Myocyte (in vitro differentiated cells): ENCODE measurements at regions not wholly inside any gene's neighbourhood (a gene's known extent, or its start where the extent isn't known, plus 50 kb on each side); places are given as distances from the start of the nearest gene placed in this dataset.

Experiments
- DNase-seq: peaks from one replicate; pipeline ENCODE4 v3.0.0-alpha.2; 2012; ENCODE audit warnings: low read depth

GRCh38 chr16:82499302-82499701, 127.5 kb upstream of the CDH13 start:
- no peak for DNase-seq

- no peak for DNase-seq
Measured at GRCh38 chr16:82497139-82497538, 129.6 kb upstream of the CDH13 start.

DNA sequence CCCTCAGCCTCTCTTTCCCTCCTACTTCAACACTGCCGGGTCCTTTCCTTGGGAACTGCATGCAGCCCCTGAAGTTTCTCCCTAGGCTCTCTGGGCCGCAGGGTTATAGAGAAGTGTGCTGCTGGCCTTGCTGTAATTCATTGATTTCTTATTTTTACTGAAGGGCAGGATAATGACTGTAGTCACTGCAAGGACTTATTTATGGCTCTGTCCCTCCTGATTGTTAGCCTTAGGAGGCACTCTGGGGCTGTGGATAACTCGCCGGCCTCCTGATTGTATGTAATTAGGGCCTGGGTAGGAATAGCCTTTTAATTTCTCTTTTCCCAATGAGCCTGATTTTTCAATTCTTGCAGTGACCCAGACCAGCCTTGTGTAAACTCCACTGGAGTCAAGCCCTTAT, 138.3 kb upstream of the CDH13 start:
- no peak for DNase-seq

DNA sequence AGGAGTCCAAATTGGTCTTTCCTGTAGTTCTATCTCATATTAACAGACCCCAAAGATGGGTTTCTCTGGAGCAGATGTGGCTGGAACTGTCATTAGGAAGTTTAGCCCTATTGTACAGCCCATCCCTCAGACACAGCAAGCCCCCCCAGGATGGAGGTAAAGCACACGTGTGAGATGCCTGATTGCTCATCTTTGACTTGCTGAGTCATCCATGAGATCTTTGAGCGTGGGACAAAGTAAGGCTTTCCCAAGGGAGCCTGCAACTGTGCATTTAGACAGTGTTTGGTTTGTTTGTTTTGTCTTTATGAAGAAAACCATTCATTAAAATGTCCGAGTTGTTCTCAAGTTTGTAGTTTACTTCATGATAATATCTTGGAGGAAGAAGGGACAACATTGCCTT, 145.3 kb upstream of the CDH13 start:
- no peak for DNase-seq

DNA sequence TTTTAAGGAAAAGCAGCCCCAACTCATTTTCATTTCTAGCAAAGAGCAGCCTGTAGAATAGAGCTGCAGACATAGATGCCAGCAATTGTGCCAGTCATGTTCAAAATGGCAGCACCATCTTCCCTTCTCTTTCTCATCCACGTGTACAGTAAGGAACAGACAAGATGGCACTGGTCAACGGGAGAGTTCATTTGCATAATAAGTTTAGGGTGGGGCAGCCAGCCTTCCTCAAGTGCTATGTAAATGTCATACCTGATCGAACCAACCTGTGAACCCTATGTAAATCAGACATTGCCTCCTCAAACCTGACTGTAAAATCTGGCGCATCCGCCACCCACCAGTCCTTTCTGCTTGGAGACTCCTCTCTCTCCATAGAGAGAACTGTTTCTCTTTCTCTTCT, 150.0 kb upstream of the CDH13 start:
- no peak for DNase-seq

- DNase-seq: no peak
Measured at GRCh38 chr16:82470620-82471152, 156.1 kb upstream of the CDH13 start.

DNA sequence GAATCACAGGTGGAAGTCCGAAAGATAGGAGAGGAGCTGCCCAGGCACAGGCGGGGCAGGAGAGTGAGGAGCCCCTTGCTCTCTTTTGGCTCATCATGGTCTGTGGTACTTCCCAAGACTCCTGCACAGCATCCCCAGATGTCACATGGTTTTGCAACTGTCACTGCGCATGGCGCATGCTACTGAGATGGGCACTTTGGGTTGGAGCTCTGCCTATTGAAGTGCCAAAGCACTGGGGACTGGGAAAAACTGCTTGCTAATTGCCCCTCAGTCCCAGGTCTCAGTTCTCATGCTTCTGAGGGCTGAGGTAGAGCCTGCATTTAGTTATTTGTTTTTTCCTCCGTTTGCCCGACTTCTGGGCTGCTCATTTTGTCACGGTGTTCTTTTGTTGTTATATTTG, 156.8 kb upstream of the CDH13 start:
- DNase-seq: no peak

DNA sequence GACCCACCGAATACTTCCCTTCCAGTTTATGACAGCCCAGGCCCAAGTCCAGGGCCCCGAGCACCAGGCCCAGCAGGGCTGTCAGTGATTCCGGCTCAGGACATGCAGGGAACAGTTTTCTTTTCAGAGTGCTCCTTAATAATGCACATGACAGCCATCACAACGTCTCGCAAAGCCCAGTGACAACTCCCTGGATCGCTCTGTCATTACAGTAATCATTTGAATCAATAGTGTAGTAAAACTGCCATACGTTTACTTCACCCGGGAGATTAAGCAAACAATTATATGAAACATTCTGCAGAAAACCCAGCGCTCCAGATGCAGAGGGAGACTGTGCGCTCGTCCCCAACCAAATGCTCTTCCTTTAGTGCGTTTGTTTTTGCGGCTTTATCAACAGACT, 162.6 kb upstream of the CDH13 start:
- no peak for DNase-seq

GRCh38 chr16:82460766-82461165, 166.0 kb upstream of the CDH13 start:
- no peak for DNase-seq

DNA sequence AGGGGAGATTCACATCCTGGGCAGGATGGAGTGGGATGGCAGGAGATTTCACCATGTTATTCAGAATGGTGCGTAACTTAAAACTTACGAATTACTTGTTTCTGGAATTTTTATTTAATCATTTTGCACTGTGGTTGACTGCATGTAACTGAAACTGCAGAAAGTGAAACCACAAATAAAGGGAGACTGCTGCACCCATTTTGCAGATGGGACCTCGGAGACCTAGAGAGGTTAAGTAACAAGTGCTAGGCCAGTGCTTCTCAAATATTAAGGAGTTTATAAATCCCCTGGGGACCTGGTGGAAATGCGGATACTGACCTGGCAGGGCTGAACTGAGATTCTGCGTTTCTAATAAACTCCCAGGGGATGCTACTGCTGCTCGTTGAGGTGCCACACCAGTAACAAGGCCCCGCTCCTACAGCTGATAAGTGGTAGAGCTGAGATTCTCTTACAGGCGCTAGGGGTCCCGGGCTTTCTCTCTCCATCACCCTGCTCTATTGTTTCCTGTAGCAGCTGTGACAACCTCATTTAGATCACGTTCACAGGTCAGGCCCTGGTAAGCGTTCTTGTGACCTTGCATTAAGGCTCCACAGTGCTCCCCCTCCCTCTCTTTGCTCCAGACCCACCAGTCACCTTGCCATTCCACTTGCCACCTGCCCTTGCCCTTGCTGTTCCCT, 167.1 kb upstream of the CDH13 start:
- DNase-seq: no peak

- DNase-seq: peak; percentile 66
Measured at GRCh38 chr16:82456683-82457082, 170.1 kb upstream of the CDH13 start.

GRCh38 chr16:82454566-82454965, 172.2 kb upstream of the CDH13 start:
- DNase-seq: no peak

- DNase-seq: no peak
Measured at GRCh38 chr16:82454152-82454551, 172.6 kb upstream of the CDH13 start.

- no peak for DNase-seq
Measured at GRCh38 chr16:82452004-82452756, 174.6 kb upstream of the CDH13 start.

- no peak for DNase-seq
Measured at GRCh38 chr16:82451449-82451848, 175.3 kb upstream of the CDH13 start.

- DNase-seq: no peak
Measured at GRCh38 chr16:82440336-82440735, 186.4 kb upstream of the CDH13 start.

GRCh38 chr16:82439678-82440293, 187.0 kb upstream of the CDH13 start:
- DNase-seq: peak; percentile 6

GRCh38 chr16:82433042-82433441, 193.7 kb upstream of the CDH13 start:
- no peak for DNase-seq

- DNase-seq: peak; percentile 30
Measured at GRCh38 chr16:82432261-82432660, 194.5 kb upstream of the CDH13 start.

DNA sequence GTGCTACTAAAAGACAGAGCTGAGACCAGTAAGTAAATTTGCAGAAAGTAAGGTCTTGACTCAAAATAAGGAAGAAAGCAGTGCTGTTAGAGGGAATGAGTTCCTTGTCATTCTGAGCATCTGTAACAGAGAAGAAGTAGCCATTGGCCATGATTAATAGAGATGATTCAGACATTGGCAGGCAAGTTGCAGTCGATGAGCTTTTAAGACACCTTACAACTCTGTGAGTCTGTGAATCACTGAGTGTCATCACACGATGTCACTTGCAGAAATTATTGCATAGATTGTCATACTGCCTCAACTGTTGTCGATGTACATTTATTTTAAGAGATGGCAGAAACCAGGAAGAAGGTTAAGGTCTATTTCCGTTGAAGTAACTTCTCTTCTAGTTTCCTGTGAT, 201.1 kb upstream of the CDH13 start:
- no peak for DNase-seq

GRCh38 chr16:82421851-82422250, 204.9 kb upstream of the CDH13 start:
- no peak for DNase-seq

DNA sequence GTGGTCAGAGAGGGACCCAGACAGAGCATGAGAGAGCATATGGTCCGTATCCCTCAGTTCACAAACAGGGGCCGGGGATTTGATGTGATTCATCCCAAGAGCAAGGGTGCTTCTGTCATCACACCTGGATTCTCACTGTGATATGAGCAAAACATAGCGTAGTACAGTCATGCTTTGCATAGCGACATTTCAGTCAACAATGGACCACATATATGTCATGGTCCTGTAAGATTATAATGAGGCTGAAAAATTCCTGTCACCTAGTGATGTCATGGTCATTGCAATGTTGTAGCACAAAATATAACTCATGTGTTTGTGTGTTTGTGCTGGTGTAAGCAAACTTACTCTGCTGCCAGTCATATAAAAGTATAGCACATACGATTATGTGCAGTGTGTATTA, 207.4 kb upstream of the CDH13 start:
- no peak for DNase-seq
